HG03469 (cell line): ENCODE measurements at regions not wholly inside any gene's neighbourhood (a gene's known extent, or its start where the extent isn't known, plus 50 kb on each side); places are given as distances from the start of the nearest gene placed in this dataset.
"Not testable (repeated sequence)": the region's sequence is repeated elsewhere in the genome, so short reads cannot be mapped to it uniquely, and the experiment has no call there.

Experiments used
- ATAC-seq: cut with Tn5 transposase; IDR thresholded peaks from one replicate; pipeline ENCODE4 v1.9.1; 2021; ENCODE audit warnings: mild to moderate bottlenecking, moderate library complexity, moderate number of reproducible peaks; ENCODE audit not compliant: unreplicated experiment

DNA sequence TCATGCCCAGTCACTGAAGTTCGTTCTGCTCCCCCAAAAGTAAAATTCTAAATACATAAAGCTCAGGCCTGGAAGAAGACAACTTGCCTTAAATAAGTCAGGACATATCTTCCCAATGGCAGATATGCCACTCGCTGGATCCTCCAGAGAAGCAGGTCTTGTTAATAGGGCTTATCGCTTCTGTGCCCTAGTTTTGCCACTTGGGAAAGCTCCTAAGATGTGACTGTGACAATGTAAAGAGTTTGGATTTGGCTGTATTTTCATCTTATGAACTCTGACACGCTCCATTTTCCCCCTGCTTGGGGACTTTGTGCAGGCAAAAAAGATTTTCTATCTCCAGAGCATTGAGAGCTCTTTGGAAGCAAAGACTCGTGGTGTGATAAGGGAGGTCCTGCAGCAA is 279.9 kb downstream of the WDR11 start:
- no peak for ATAC-seq

DNA sequence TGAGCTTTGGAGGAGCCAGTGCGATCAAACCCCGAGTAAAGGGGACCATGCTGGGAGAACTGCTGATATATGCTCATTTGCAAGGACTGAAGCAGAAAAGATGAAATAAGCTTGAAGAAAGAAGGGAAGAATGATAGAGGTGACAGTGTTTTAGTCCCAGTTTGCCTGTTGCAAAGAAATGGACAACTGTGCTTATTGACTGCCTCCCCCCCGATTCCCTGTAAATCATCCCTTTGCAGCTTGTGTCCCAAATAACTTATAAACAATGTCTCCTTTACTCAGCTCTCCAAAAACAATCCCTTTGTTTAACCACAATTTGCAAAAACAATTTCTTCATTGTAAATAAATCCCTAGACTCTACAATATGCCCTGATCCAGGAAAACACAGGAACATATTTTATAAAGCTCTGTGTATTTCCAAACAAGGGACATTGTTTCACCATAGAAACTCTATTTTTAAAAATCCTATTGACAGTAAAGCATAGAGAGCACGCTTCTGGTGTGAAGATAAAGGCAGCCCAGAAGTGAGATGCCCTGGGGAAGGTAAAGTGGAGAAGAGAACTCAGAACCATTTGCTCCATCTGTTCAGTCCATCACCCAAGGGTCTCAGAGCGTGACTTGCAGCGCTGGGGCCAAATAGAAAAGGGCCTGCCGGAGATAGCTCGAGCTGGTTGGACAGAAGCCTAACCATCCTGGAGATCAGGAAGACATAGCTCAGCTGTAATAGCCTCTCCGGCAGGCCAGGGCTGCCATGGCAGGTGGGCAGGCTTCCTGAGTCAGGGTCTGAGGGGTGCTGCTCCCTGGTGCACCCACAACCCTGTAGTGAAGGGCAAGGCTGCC is 280.5 kb downstream of the WDR11 start:
- no peak for ATAC-seq

DNA sequence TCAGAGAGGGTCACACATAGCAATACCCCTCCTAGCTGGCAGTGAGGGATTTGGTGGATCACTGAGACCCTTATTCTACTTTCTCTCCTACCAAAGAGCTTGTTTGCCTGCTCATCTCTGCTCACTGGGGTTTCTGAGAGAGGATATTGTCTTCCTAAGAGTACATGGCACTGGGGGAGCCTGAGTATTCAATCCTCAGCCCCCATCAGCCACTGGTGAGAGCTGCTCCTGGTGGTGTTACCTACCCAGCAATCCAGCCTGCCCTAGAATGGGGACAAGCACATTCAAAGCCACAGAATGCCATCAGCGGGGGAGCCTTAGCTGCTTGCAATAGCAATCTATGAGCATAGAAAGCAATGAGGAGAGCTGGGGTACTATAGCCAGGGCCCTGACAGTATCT is 281.1 kb downstream of the WDR11 start:
- no peak for ATAC-seq

DNA sequence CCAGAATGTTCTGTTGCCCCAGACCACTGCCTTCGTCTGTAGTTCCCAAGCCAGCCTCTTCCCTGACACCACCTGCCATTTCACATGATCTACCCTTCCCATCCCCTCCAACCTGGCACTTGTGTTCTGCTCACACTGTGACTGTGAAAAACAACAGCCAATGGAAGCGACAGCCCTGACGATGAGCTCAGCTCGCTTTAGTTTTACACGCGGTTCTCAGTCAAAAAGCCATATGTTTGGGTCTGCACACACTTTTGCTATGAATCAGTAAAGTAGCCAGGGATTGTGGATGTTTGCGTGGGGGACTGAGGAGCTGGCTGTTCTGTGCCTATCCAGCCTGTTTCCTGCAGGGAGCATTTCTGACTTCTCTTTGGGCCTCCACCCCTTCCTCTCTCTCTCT is 282.7 kb downstream of the WDR11 start:
- no peak for ATAC-seq

DNA sequence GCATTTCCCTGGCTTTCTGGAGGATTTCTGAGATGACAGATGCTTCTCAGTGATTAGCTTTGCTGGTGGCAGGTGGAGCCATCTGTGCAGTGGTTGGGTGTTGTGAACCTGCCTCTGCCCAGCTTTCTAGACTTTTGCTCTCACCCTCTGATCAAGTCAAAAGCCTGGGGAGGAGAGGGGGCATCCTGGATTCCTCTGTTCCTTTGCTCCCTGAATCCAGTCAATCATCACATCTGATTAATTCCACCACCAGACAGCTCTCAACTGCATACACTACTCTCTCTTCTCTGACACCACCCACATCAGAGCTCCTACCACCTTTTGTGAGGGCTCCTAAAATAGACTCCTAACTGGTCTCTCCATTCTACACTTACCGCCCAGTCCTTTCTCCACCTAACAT is 283.5 kb downstream of the WDR11 start:
- no peak for ATAC-seq

DNA sequence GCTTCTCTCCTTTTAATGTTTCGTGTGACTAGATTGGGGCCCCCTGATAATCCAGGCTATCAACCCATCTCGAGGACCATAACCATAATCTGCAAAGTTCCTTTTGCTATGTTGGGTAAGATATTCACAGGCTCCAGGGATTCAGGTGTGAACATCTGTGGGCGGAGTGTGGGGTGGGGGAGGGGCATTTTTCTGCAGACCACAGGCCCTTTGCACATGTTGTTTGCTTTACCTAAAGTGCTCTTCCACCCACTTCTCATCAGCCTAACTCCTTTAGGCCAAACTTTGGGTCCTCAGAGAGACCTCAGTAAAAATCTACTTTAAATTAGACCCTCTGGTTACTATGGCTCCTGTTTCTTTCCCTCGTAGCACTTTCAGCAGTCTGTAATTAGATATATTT is 284.4 kb downstream of the WDR11 start:
- no peak for ATAC-seq

- ATAC-seq: no peak
Observed at GRCh38 chr10:121137533-121137932, 286.4 kb downstream of the WDR11 start.

- no peak for ATAC-seq
Observed at GRCh38 chr10:121138112-121138860, 287.1 kb downstream of the WDR11 start.

- ATAC-seq: no peak
Observed at GRCh38 chr10:121138918-121139317, 287.8 kb downstream of the WDR11 start.

DNA sequence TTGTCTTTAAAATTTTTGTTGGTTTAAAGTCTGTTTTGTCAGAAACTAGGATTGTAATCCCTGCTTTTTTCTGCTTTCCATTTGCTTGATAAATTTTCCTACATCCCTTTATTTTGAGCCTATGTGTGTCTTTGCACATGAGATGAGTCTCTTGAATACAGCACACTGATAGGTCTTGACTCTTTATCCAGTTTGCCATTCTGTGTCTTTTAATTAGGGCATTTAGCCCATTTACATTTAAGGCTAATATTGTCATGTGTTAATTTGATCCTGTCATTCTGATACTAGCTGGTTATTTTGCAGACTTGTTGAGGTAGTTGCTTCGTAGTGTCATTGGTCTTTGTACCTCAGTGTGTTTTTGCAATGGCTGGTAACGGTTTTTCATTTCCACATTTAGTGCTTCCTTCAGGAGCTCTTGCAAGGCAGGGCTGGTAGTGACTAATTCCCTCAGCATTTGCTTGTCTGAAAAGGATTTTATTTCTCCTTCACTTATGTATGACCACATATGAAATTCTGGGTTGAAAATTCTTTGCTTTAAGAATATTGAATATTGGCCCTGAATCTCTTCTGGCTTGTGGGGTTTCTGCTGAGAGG is 294.7 kb downstream of the WDR11 start:
- ATAC-seq: not testable (repeated sequence)

GRCh38 chr10:121148921-121149320 is 297.8 kb downstream of the WDR11 start:
- ATAC-seq: no peak

DNA sequence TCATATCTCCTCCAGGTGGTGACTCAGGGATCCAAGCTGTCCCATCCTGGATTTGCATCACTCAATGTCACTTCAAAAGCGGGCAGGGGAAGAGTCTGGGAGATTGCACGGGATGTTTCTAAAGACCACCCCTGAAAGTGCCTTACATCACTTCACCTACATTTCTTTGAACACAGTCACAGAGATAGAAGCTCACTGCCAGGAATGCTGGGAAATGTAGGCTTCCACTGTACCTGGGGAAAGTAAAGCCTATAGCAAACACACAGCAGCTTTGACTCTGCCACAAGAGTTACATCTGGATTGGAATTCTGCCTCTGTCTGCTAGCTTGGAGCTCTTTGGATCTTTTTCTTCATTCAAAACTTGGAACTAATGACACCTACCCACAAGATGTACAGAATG is 300.9 kb downstream of the WDR11 start:
- ATAC-seq: no peak

DNA sequence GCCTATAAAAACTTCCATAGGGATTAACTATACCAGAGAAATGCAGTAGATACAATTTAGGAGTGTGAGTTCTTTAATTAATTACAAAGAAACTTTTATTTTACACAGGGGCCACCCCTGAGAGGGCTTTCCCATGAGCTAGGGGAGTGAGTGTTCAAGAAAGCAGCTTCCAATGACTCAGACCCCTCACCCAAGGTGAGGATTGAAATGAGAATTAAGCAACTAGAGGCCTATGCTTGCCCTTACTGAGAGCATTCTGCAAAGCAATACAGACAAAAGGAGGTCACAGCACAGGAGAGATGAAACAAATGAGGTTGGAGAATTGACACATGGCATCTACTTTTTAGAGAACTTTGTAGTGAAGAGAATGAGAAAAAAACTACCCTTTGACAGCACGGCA is 301.8 kb downstream of the WDR11 start:
- ATAC-seq: no peak

GRCh38 chr10:121154310-121154709 is 303.1 kb downstream of the WDR11 start:
- ATAC-seq: no peak

GRCh38 chr10:121154846-121155245 is 303.7 kb downstream of the WDR11 start:
- no peak for ATAC-seq

- no peak for ATAC-seq
Observed at GRCh38 chr10:121155742-121156474, 304.7 kb downstream of the WDR11 start.

DNA sequence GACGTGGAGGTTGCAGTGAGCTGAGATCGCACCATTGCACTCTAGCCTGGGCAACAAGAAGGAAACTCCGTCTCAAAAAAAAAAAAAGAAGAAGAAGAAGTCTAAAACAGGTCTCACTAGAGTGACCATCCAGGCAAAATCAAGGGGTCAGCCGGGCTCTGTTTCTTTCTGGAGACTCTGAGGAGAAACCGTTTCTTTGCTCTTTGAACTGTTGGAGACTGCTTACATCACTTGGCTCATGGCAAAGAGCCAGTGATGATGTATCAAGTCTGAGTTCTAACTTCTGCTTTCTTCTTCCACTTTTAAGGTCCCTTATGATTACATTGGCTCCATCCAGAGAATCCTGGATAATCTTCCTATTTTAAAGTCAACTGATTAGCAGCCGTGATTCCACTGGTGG is 306.8 kb downstream of the WDR11 start:
- ATAC-seq: no peak

DNA sequence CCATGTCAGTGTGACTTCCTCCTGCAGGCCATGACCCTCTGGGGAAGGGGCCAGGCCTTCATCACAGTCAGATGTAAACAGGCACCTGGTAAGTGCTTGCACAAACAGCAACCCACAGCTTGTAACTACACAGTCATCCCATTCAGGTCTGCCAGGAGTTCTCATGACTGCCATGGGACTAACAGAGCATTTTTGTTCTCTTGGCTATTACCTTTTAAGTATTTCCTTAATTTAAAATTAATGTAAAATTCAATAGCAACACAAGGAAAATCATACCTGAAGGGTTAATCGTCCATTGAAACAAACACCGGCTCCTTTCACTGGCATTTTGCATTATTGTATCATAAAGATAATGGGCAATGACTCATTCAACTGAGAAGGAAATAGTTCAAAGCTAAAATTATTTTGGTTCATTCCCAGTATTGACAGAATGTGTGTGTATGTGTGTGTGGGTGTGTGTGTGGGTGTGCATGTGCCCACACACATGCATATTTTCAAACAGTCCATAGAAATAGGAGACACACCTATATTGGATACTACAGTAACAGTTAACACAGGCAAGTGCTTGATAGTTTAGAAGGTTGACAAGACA is 307.9 kb downstream of the WDR11 start:
- no peak for ATAC-seq

GRCh38 chr10:121159670-121160069 is 308.5 kb downstream of the WDR11 start:
- ATAC-seq: no peak

GRCh38 chr10:121165276-121165675 is 314.1 kb downstream of the WDR11 start:
- ATAC-seq: no peak
